Esophagus squamous epithelium (tissue), 5 donors: ENCODE measurements at regions not wholly inside any gene's neighbourhood (a gene's known extent, or its start where the extent isn't known, plus 50 kb on each side); places are given as distances from the start of the nearest gene placed in this dataset.

ENCODE experiments used
- DNase-seq: peaks from one replicate; lab custom pipeline; 2025; lab: John Stamatoyannopoulos, UW
- H3K27ac ChIP-seq, 4 donors: fragments of 200-600 bp; sonication (generic); one replicate each; pipeline ENCODE4 v1.5.1; 2016 to 2019; ENCODE audit warnings: mild to moderate bottlenecking in 1 of 4
- H3K27me3 ChIP-seq, 4 donors: fragments of 200-600 bp; sonication (generic); 1 replicate in 3 of 4; 2 replicates in 1 of 4; pipeline versions ENCODE4 v1.5.1 to v1.6.0; 2017 to 2021; ENCODE audit warnings: antibody characterized with exemption in 1 of 4
- H3K36me3 ChIP-seq, 3 donors: fragments of 200-600 bp; sonication (generic); one replicate each; pipeline ENCODE4 v1.5.1; 2016 to 2019
- H3K4me1 ChIP-seq, 3 donors: fragments of 200-600 bp; sonication (generic); one replicate each; pipeline ENCODE4 v1.5.1; 2017 to 2019
- H3K4me3 ChIP-seq, 4 donors: fragments of 200-600 bp; sonication (generic); 1 replicate in 3 of 4; 2 replicates in 1 of 4; pipeline ENCODE4 v1.5.1; 2016 to 2019; ENCODE audit warnings: mild to moderate bottlenecking in 2 of 4, moderate library complexity in 1 of 4
- H3K9me3 ChIP-seq, 3 donors: fragments of 200-600 bp; sonication (generic); one replicate each; pipeline ENCODE4 v1.5.1; 2016 to 2019
- CTCF ChIP-seq, 6 experiments: fragments of 450-650 bp in 4 of 6; fragments of 200-600 bp in 2 of 6; sonication (generic) in 2 of 6; IDR thresholded peaks; one replicate each; pipeline ENCODE4 v1.5.1; 2016 to 2019; ENCODE audit warnings: antibody characterized with exemption in 6 of 6, mild to moderate bottlenecking in 4 of 6, moderate library complexity in 4 of 6
- POLR2A ChIP-seq, 4 donors: fragments of 450-650 bp; IDR thresholded peaks; one replicate each; pipeline ENCODE4 v1.6.1; 2017; ENCODE audit warnings: antibody characterized with exemption in 4 of 4, mild to moderate bottlenecking in 4 of 4, moderate library complexity in 3 of 4
- whole genome bisulfite sequencing, 2 donors: methylation state at CpG; one replicate each; pipeline ENCODE4 v1.1.5; 2018; 5-methylcytosine and 5-hydroxymethylcytosine counted together
- intact Hi-C: fragments of 100-400 bp; cut with DNase I; formaldehyde crosslinking; loops from one replicate; pipeline ENCODE4 v1.15.0; 2022
- donor health status: DM: yes; HTN: yes; CAD: no.

- TF ChIP-seq CTCF (IDR thresholded peaks at IDR 0.05) = no peak
Measured at GRCh38 chr3:70749122-70749521, 436.7 kb upstream of the MDFIC2 start.

GRCh38 chr3:70748593-70748992, 436.2 kb upstream of the MDFIC2 start:
- H3K4me1 ChIP-seq = no peaks in the 10 kb centered on the region
- H3K4me3 ChIP-seq = no peak overlapping the region
- no peak overlapping the region for H3K27ac ChIP-seq
- no peaks in the 10 kb centered on the region for H3K36me3 ChIP-seq
- intact Hi-C loops = no loop called here
- WGBS, 2 donors = 89 to 100% methylated on average over 2 to 5 of the region's 5 CpGs
- no peak for DNase-seq
- H3K27me3 ChIP-seq = no peaks in the 10 kb centered on the region
- TF ChIP-seq POLR2A (IDR thresholded peaks at IDR 0.05) = no peak
- H3K9me3 ChIP-seq = no peaks in the 10 kb centered on the region

More at GRCh38 chr3:70749122-70749521, 436.7 kb upstream of the MDFIC2 start:
- H3K4me1 ChIP-seq = no peaks in the 10 kb centered on the region
- H3K36me3 ChIP-seq = no peaks in the 10 kb centered on the region
- no peak overlapping the region for H3K4me3 ChIP-seq
- no peak overlapping the region for H3K27ac ChIP-seq
- WGBS, 2 donors = 42 to 51% methylated on average over 4 of the region's 4 CpGs
- no peaks in the 10 kb centered on the region for H3K27me3 ChIP-seq
- DNase-seq = no peak
- intact Hi-C loops = no loop called here
- H3K9me3 ChIP-seq = no peaks in the 10 kb centered on the region

- Histone ChIP-seq H3K27me3 (no peaks in the 10 kb centered on the region), H3K4me1 (no peaks in the 10 kb centered on the region), H3K36me3 (no peaks in the 10 kb centered on the region), H3K9me3 (no peaks in the 10 kb centered on the region), H3K4me3 (no peak overlapping the region), H3K27ac (no peak overlapping the region)
- TF ChIP-seq POLR2A (IDR thresholded peaks at IDR 0.05) (no peak), CTCF (IDR thresholded peaks at IDR 0.05) (no peak)
- intact Hi-C loops = no loop called here
- 69 to 74% methylated on average over 4 of the region's 4 CpGs for WGBS, 2 donors
- DNase-seq = no peak
Measured at GRCh38 chr3:70747847-70748246, 435.4 kb upstream of the MDFIC2 start.

GRCh38 chr3:70744536-70744935, 432.1 kb upstream of the MDFIC2 start:
- H3K4me1 ChIP-seq = no peaks in the 10 kb centered on the region
- intact Hi-C loops = no loop called here
- no peaks in the 10 kb centered on the region for H3K9me3 ChIP-seq
- no peak for DNase-seq
- 78 to 94% methylated on average over 3 of the region's 3 CpGs for WGBS, 2 donors
- H3K27ac ChIP-seq = no peak overlapping the region
- H3K4me3 ChIP-seq = no peak overlapping the region
- no peaks in the 10 kb centered on the region for H3K36me3 ChIP-seq
- TF ChIP-seq POLR2A (IDR thresholded peaks at IDR 0.05) (no peak), CTCF (IDR thresholded peaks at IDR 0.05) (no peak)
- H3K27me3 ChIP-seq = no peaks in the 10 kb centered on the region

GRCh38 chr3:70743754-70744153, 431.3 kb upstream of the MDFIC2 start:
- no peak overlapping the region for H3K4me3 ChIP-seq
- 88 to 94% methylated on average over 2 of the region's 2 CpGs for WGBS, 2 donors

More at GRCh38 chr3:70743754-70744153, 431.3 kb upstream of the MDFIC2 start:
- Histone ChIP-seq H3K4me1 (no peaks in the 10 kb centered on the region), H3K9me3 (no peaks in the 10 kb centered on the region), H3K27ac (no peak overlapping the region), H3K36me3 (no peaks in the 10 kb centered on the region), H3K27me3 (no peaks in the 10 kb centered on the region)
- intact Hi-C loops = no loop called here
- TF ChIP-seq CTCF (IDR thresholded peaks at IDR 0.05) (no peak), POLR2A (IDR thresholded peaks at IDR 0.05) (no peak)
- no peak for DNase-seq
